ENCODE measurements at regions not wholly inside any gene's neighbourhood (a gene's known extent, or its start where the extent isn't known, plus 50 kb on each side); places are given as distances from the start of the nearest gene placed in this dataset.

DNA sequence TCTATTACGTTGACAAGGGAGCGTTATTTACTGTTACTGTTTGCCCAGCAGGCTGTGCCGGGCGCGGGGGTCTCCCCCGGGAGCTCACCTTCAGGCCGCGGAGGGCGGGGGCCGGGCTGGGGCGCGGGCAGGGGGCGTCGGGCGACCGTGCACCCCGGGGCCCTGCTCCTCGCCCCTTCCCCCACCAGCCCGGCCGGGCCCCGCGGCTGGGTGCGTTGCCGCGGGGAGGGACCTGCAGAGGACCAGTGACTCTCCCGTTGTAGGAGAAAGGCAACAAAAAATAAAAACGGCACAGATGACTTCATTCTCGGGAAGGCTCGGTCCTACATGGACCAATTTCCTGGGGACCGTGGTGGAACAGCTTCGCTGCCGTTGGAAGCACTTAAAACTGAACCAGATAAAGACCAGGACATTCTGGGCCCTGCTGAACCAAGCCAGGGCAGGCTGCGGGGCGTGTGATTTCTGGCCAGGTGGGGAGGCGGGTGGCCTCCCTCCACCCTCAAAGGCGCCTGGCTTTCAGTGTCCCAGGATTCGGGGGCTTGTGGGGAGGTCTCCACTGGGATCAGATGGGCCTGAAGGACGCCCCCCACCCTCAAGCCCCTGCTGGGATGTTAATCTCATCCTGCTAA, 57.4 kb downstream of the IGLL1 start:
- no peaks in the 10 kb centered on the region for H3K9me3 ChIP-seq (ENCODE audit: insufficient read depth, low read length, severe bottlenecking)
- peak; percentile 48 for DNase-seq
- H3K79me2 ChIP-seq (ENCODE audit: insufficient read depth, low read length), result peaks cover 3% of the 10 kb centered on the region; the same call in 1 of the 2 replicates
- peak overlapping the region; percentile 84 for H3K9ac ChIP-seq (ENCODE audit: low read depth, low read length)
- H3K36me3 ChIP-seq (ENCODE audit: insufficient read depth, low read length), result no peaks in the 10 kb centered on the region
- peaks cover 69% of the 10 kb centered on the region for H3K4me1 ChIP-seq (ENCODE audit: insufficient read depth, low read length)
- no peak for ATAC-seq (ENCODE audit: insufficient read depth, low read depth)
- peak overlapping the region; percentile 44 for H3K4me2 ChIP-seq (ENCODE audit: insufficient read depth, low read length)
- H3K27ac ChIP-seq (ENCODE audit: low read length), result peak overlapping the region; percentile 87
- H3K27me3 ChIP-seq (ENCODE audit: insufficient read depth, low read length, poor library complexity), result no peaks in the 10 kb centered on the region
- no peak overlapping the region; a peak in 1 of 4 replicates for H3K4me3 ChIP-seq (ENCODE audit: low read depth in 1 of 2, low read length in 2 of 2)
- TF ChIP-seq EZH2 (IDR thresholded peaks at IDR 0.05; ENCODE audit: borderline replicate concordance, low read depth, low read length, severe bottlenecking), result no peak
- TF ChIP-seq, protein P1, sequence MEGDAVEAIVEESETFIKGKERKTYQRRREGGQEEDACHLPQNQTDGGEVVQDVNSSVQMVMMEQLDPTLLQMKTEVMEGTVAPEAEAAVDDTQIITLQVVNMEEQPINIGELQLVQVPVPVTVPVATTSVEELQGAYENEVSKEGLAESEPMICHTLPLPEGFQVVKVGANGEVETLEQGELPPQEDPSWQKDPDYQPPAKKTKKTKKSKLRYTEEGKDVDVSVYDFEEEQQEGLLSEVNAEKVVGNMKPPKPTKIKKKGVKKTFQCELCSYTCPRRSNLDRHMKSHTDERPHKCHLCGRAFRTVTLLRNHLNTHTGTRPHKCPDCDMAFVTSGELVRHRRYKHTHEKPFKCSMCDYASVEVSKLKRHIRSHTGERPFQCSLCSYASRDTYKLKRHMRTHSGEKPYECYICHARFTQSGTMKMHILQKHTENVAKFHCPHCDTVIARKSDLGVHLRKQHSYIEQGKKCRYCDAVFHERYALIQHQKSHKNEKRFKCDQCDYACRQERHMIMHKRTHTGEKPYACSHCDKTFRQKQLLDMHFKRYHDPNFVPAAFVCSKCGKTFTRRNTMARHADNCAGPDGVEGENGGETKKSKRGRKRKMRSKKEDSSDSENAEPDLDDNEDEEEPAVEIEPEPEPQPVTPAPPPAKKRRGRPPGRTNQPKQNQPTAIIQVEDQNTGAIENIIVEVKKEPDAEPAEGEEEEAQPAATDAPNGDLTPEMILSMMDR (IDR thresholded peaks at IDR 0.05; ENCODE audit: borderline replicate concordance, extremely low read depth, low read length, poor library complexity, severe bottlenecking), result no peak
- peak overlapping the region; percentile 56; the same call in 1 of the 2 replicates for H2AFZ ChIP-seq (ENCODE audit: low read depth, low read length)
- no peaks in the 10 kb centered on the region for H4K20me1 ChIP-seq (ENCODE audit: insufficient read depth, low read length)

DNA sequence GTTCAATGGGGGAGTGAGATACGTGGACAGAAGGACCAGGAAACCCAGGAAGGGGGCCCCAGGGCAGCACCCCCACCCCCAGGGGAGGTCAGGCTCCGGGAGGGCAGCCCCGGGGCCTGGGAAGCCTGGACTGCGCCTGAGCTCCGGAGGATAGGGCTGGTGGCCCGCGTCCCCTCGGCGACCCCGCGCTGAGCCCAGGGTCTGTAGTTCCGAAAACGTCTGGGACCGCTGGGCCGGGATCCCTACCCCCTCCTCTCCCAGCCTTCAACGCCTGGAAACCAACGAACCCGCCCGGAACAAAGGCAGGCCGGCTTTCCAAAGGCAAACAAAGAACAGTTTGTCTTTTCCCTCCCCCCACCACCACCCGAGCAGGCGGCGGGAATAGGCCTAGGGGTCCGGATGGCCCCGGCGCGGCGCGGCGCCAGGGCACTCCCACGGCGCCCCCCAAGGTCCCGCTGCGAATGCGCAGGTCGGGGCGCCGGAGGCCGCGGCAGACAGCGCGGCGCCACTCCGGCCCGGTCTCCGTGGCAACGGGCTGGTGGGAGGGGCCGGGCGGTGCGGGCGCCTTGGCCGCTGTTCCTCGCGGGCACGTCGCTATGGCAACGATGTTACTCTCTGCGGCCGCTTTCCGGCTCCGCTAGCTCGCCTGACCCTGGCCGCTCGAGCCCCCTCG, 58.5 kb downstream of the IGLL1 start:
- Histone ChIP-seq H3K27ac (ENCODE audit: low read length) (peak overlapping the region; percentile 84), H3K9ac (ENCODE audit: low read depth, low read length) (peak overlapping the region; percentile 84), H3K79me2 (ENCODE audit: insufficient read depth, low read length) (peaks cover 3% of the 10 kb centered on the region; the same call in 1 of the 2 replicates), H3K4me2 (ENCODE audit: insufficient read depth, low read length) (peak overlapping the region; percentile 70), H4K20me1 (ENCODE audit: insufficient read depth, low read length) (no peaks in the 10 kb centered on the region), H3K4me1 (ENCODE audit: insufficient read depth, low read length) (peaks cover 65% of the 10 kb centered on the region), H3K9me3 (ENCODE audit: insufficient read depth, low read length, severe bottlenecking) (no peaks in the 10 kb centered on the region), H3K27me3 (ENCODE audit: insufficient read depth, low read length, poor library complexity) (no peaks in the 10 kb centered on the region), H3K4me3 (ENCODE audit: low read depth in 1 of 2, low read length in 2 of 2) (peak overlapping the region in 1 of 2 experiments; percentile 50; a peak in 3 of 4 replicates), H2AFZ (ENCODE audit: low read depth, low read length) (peak overlapping the region; percentile 60), H3K36me3 (ENCODE audit: insufficient read depth, low read length) (no peaks in the 10 kb centered on the region)
- DNase-seq, result peak; percentile 86
- ATAC-seq (ENCODE audit: insufficient read depth, low read depth), result peak; percentile 69
- TF ChIP-seq, protein P1 (IDR thresholded peaks at IDR 0.05; ENCODE audit: borderline replicate concordance, extremely low read depth, low read length, poor library complexity, severe bottlenecking), result peak; percentile 59
- TF ChIP-seq EZH2 (IDR thresholded peaks at IDR 0.05; ENCODE audit: borderline replicate concordance, low read depth, low read length, severe bottlenecking), result peak; percentile 49

DNA sequence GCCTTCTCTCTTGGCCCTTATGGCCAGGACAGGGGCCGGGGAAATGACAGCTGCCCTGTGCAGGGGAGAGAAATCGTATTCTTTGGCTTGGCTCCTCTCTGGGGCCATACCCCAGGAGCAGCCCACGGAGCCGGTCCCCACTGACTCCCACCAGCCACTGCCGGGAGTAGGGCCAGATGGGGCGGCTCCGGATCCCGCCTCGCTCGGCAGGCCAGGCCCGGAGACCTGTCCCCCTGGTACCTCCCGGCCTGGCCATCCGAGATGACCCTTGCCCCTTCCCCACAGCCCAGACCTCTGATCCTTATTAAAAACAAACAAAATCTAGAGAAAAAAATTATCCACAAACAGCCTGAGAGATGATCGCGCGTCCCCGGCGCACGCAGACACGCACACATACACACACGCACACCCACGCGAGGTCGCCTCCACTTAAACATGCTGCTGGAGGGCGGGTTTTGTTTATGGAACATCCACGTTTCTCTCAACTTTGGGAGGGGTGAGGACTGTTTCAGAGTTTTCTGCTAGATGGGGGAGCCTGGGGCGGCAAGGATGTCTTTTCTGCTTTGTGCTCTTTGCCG, 59.1 kb downstream of the IGLL1 start:
- Histone ChIP-seq H3K27ac (ENCODE audit: low read length) (peak overlapping the region; percentile 84), H3K27me3 (ENCODE audit: insufficient read depth, low read length, poor library complexity) (no peaks in the 10 kb centered on the region), H2AFZ (ENCODE audit: low read depth, low read length) (peak overlapping the region; percentile 60), H3K9ac (ENCODE audit: low read depth, low read length) (peak overlapping the region; percentile 84), H3K4me3 (ENCODE audit: low read depth in 1 of 2, low read length in 2 of 2) (peak overlapping the region in 1 of 2 experiments; percentile 50; a peak in 3 of 4 replicates), H3K9me3 (ENCODE audit: insufficient read depth, low read length, severe bottlenecking) (no peaks in the 10 kb centered on the region), H4K20me1 (ENCODE audit: insufficient read depth, low read length) (no peaks in the 10 kb centered on the region), H3K36me3 (ENCODE audit: insufficient read depth, low read length) (no peaks in the 10 kb centered on the region), H3K4me1 (ENCODE audit: insufficient read depth, low read length) (peaks cover 59% of the 10 kb centered on the region), H3K4me2 (ENCODE audit: insufficient read depth, low read length) (peak overlapping the region; percentile 70), H3K79me2 (ENCODE audit: insufficient read depth, low read length) (no peaks in the 10 kb centered on the region; the same call in 1 of the 2 replicates)
- no peak for ATAC-seq (ENCODE audit: insufficient read depth, low read depth)
- no peak for TF ChIP-seq EZH2 (IDR thresholded peaks at IDR 0.05; ENCODE audit: borderline replicate concordance, low read depth, low read length, severe bottlenecking)
- TF ChIP-seq, protein P1 (IDR thresholded peaks at IDR 0.05; ENCODE audit: borderline replicate concordance, extremely low read depth, low read length, poor library complexity, severe bottlenecking), result no peak
- DNase-seq, result no peak

Data from DND-41 (cell line).